Adipose tissue (tissue), 3 donors: ENCODE measurements at regions not wholly inside any gene's neighbourhood (a gene's known extent, or its start where the extent isn't known, plus 50 kb on each side); places are given as distances from the start of the nearest gene placed in this dataset.
"Not testable (repeated sequence)": the region's sequence is repeated elsewhere in the genome, so short reads cannot be mapped to it uniquely, and the experiment has no call there.

ENCODE experiments used
- H3K27ac ChIP-seq: one replicate; pipeline ENCODE4 v1.5.1; 2013; ENCODE audit warnings: low read depth, low read length
- WGBS, 3 donors: extraction: QIAGEN DNeasy Blood & Tissue Kit; methylation state at CpG; one replicate each; pipeline ENCODE4 v1.1.7; 2013; 5-methylcytosine and 5-hydroxymethylcytosine counted together
- donor health status: healthy with polysubstance abuse.
- donor health status: Bipolar disorder and iron deficiency.
- donor health status: healthy.

- H3K27ac ChIP-seq = not testable (repeated sequence)
- WGBS, 3 donors = 88 to 94% (median 92%) methylated on average over 4 of the region's 4 CpGs
Measured at GRCh38 chr20:53727239-53727638, 133.6 kb upstream of the ZNF217 start.

GRCh38 chr20:53725575-53725970 lies 131.9 kb upstream of the ZNF217 start:
- no peak overlapping the region for H3K27ac ChIP-seq
- 82 to 98% (median 85%) methylated on average over 11 of the region's 11 CpGs for WGBS, 3 donors

GRCh38 chr20:53723621-53724020 lies 130.0 kb upstream of the ZNF217 start:
- WGBS, 3 donors = 79 to 89% (median 85%) methylated on average over 7 of the region's 7 CpGs
- no peak overlapping the region for H3K27ac ChIP-seq

GRCh38 chr20:53723045-53723444 lies 129.4 kb upstream of the ZNF217 start:
- WGBS, 3 donors = 87 to 98% (median 93%) methylated on average over 3 of the region's 3 CpGs
- no peak overlapping the region for H3K27ac ChIP-seq

- H3K27ac ChIP-seq = no peak overlapping the region
- 75 to 97% (median 96%) methylated on average over 5 of the region's 5 CpGs for WGBS, 3 donors
Measured at GRCh38 chr20:53722515-53723036, 128.9 kb upstream of the ZNF217 start.

GRCh38 chr20:53721445-53721963 lies 127.9 kb upstream of the ZNF217 start:
- not testable (repeated sequence) for H3K27ac ChIP-seq
- WGBS, 3 donors = 91 to 96% (median 96%) methylated on average over 6 of the region's 6 CpGs

- 93 to 96% (median 95%) methylated on average over 8 of the region's 8 CpGs for WGBS, 3 donors
- not testable (repeated sequence) for H3K27ac ChIP-seq
Measured at GRCh38 chr20:53719171-53719803, 125.6 kb upstream of the ZNF217 start.

- H3K27ac ChIP-seq = no peak overlapping the region
- 80 to 89% (median 81%) methylated on average over 13 of the region's 13 CpGs for WGBS, 3 donors
Measured at GRCh38 chr20:53718142-53719021, 124.7 kb upstream of the ZNF217 start.

GRCh38 chr20:53716395-53716794 lies 122.8 kb upstream of the ZNF217 start:
- H3K27ac ChIP-seq = no peak overlapping the region
- 70 to 91% (median 76%) methylated on average over 6 of the region's 6 CpGs for WGBS, 3 donors

GRCh38 chr20:53714524-53714923 lies 120.9 kb upstream of the ZNF217 start:
- no peak overlapping the region for H3K27ac ChIP-seq
- WGBS, 3 donors = 95 to 96% (median 96%) methylated on average over 4 of the region's 4 CpGs

GRCh38 chr20:53713328-53714056 lies 119.9 kb upstream of the ZNF217 start:
- no peak overlapping the region for H3K27ac ChIP-seq
- WGBS, 3 donors = 82 to 89% (median 88%) methylated on average over 17 of the region's 17 CpGs

- H3K27ac ChIP-seq = no peak overlapping the region
- WGBS, 3 donors = 67 to 87% (median 80%) methylated on average over 17 of the region's 17 CpGs
Measured at GRCh38 chr20:53712212-53712977, 118.8 kb upstream of the ZNF217 start.

GRCh38 chr20:53711333-53712211 lies 117.9 kb upstream of the ZNF217 start:
- WGBS, 3 donors = 76 to 83% (median 80%) methylated on average over 11 of the region's 11 CpGs
- no peak overlapping the region for H3K27ac ChIP-seq

GRCh38 chr20:53708129-53708968 lies 114.7 kb upstream of the ZNF217 start:
- no peak overlapping the region for H3K27ac ChIP-seq
- WGBS, 3 donors = 46 to 52% (median 49%) methylated on average over 6 of the region's 6 CpGs

- H3K27ac ChIP-seq = no peak overlapping the region
- 67 to 82% (median 67%) methylated on average over 6 of the region's 6 CpGs for WGBS, 3 donors
Measured at GRCh38 chr20:53707371-53708055, 113.9 kb upstream of the ZNF217 start.
